HG03571 (cell line): ENCODE measurements at regions not wholly inside any gene's neighbourhood (a gene's known extent, or its start where the extent isn't known, plus 50 kb on each side); places are given as distances from the start of the nearest gene placed in this dataset.

Experiments
- ATAC-seq: cut with Tn5 transposase; IDR thresholded peaks from one replicate; pipeline ENCODE4 v1.9.1; 2021; ENCODE audit not compliant: unreplicated experiment

GRCh38 chr10:9656386-9656785 lies 1361.3 kb upstream of the CELF2 start:
- ATAC-seq = no peak

GRCh38 chr10:9656996-9657395 lies 1360.7 kb upstream of the CELF2 start:
- ATAC-seq = no peak

- ATAC-seq = no peak
These were observed 1360.1 kb upstream of the CELF2 start for GRCh38 chr10:9657530-9657929.

- ATAC-seq = no peak
These were observed 1349.3 kb upstream of the CELF2 start for GRCh38 chr10:9668411-9668810.

- ATAC-seq = no peak
These were observed 1346.8 kb upstream of the CELF2 start for GRCh38 chr10:9670911-9671310.

- no peak for ATAC-seq
These were observed 1336.0 kb upstream of the CELF2 start for GRCh38 chr10:9681655-9682054.

- ATAC-seq = no peak
These were observed 1334.9 kb upstream of the CELF2 start for GRCh38 chr10:9682802-9683201.

- ATAC-seq = no peak
These were observed 1333.5 kb upstream of the CELF2 start for GRCh38 chr10:9684186-9684585.

- no peak for ATAC-seq
These were observed 1332.1 kb upstream of the CELF2 start for GRCh38 chr10:9685596-9685995.

GRCh38 chr10:9688711-9689110 lies 1329.0 kb upstream of the CELF2 start:
- no peak for ATAC-seq

GRCh38 chr10:9707216-9707615 lies 1310.5 kb upstream of the CELF2 start:
- ATAC-seq = no peak

GRCh38 chr10:9709849-9710248 lies 1307.8 kb upstream of the CELF2 start:
- no peak for ATAC-seq

GRCh38 chr10:9712393-9712792 lies 1305.3 kb upstream of the CELF2 start:
- no peak for ATAC-seq

- no peak for ATAC-seq
These were observed 1298.4 kb upstream of the CELF2 start for GRCh38 chr10:9719246-9719645.

- ATAC-seq = no peak
These were observed 1283.9 kb upstream of the CELF2 start for GRCh38 chr10:9733766-9734165.

- no peak for ATAC-seq
These were observed 1283.5 kb upstream of the CELF2 start for GRCh38 chr10:9734218-9734617.

GRCh38 chr10:9735731-9736130 lies 1281.9 kb upstream of the CELF2 start:
- ATAC-seq = no peak

GRCh38 chr10:9743639-9744038 lies 1274.0 kb upstream of the CELF2 start:
- ATAC-seq = no peak

GRCh38 chr10:9745158-9745557 lies 1272.5 kb upstream of the CELF2 start:
- ATAC-seq = no peak

GRCh38 chr10:9757176-9757575 lies 1260.5 kb upstream of the CELF2 start:
- ATAC-seq = no peak

GRCh38 chr10:9759596-9759995 lies 1258.1 kb upstream of the CELF2 start:
- ATAC-seq = no peak

- no peak for ATAC-seq
These were observed 1254.6 kb upstream of the CELF2 start for GRCh38 chr10:9762966-9763656.

- ATAC-seq = no peak
These were observed 1250.9 kb upstream of the CELF2 start for GRCh38 chr10:9766762-9767161.
